Ascending aorta (tissue), 2 donors: ENCODE measurements at regions not wholly inside any gene's neighbourhood (a gene's known extent, or its start where the extent isn't known, plus 50 kb on each side); places are given as distances from the start of the nearest gene placed in this dataset.

Source experiments
- DNase-seq, 2 donors: peaks; one replicate each; pipeline ENCODE4 v3.0.0-alpha.2; 2019; ENCODE audit warnings: low spot score in 2 of 2
- H3K27ac ChIP-seq, 2 donors: fragments of 200-600 bp; sonication (generic); one replicate each; pipeline ENCODE4 v1.5.1; 2016 to 2017; ENCODE audit warnings: mild to moderate bottlenecking in 1 of 2
- H3K27me3 ChIP-seq: fragments of 200-600 bp; sonication (generic); one replicate; pipeline ENCODE4 v1.5.1; 2017
- H3K36me3 ChIP-seq, 2 donors: fragments of 200-600 bp; sonication (generic); one replicate each; pipeline ENCODE4 v1.5.1; 2016
- H3K4me1 ChIP-seq, 2 donors: fragments of 200-600 bp; sonication (generic); one replicate each; pipeline ENCODE4 v1.5.1; 2016 to 2017; ENCODE audit warnings: mild to moderate bottlenecking in 1 of 2
- H3K4me3 ChIP-seq, 2 donors: fragments of 200-600 bp; sonication (generic); one replicate each; pipeline ENCODE4 v1.5.1; 2016 to 2017; ENCODE audit warnings: mild to moderate bottlenecking in 1 of 2
- H3K9me3 ChIP-seq, 2 donors: fragments of 200-600 bp; sonication (generic); one replicate each; pipeline ENCODE4 v1.5.1; 2016
- intact Hi-C: fragments of 100-400 bp; cut with DNase I; formaldehyde crosslinking; loops from one replicate; pipeline ENCODE4 v1.15.1; 2023
- TF ChIP-seq, protein P1 (sequence below), 3 experiments: fragments of 200-600 bp in 2 of 3; fragments of 450-650 bp in 1 of 3; sonication (generic) in 2 of 3; IDR thresholded peaks; one replicate each; pipeline ENCODE4 v1.5.1; 2016 to 2019; ENCODE audit warnings: antibody characterized with exemption in 3 of 3, mild to moderate bottlenecking in 1 of 3, moderate library complexity in 1 of 3

- no peak for DNase-seq
- intact Hi-C loops, result no loop called here
- Histone ChIP-seq H3K4me3 (no peak overlapping the region), H3K27me3 (no peaks in the 10 kb centered on the region), H3K27ac (no peak overlapping the region), H3K9me3 (no peaks in the 10 kb centered on the region), H3K36me3 (no peaks in the 10 kb centered on the region), H3K4me1 (no peaks in the 10 kb centered on the region)
- TF ChIP-seq, protein P1, sequence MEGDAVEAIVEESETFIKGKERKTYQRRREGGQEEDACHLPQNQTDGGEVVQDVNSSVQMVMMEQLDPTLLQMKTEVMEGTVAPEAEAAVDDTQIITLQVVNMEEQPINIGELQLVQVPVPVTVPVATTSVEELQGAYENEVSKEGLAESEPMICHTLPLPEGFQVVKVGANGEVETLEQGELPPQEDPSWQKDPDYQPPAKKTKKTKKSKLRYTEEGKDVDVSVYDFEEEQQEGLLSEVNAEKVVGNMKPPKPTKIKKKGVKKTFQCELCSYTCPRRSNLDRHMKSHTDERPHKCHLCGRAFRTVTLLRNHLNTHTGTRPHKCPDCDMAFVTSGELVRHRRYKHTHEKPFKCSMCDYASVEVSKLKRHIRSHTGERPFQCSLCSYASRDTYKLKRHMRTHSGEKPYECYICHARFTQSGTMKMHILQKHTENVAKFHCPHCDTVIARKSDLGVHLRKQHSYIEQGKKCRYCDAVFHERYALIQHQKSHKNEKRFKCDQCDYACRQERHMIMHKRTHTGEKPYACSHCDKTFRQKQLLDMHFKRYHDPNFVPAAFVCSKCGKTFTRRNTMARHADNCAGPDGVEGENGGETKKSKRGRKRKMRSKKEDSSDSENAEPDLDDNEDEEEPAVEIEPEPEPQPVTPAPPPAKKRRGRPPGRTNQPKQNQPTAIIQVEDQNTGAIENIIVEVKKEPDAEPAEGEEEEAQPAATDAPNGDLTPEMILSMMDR (IDR thresholded peaks at IDR 0.05), result no peak
Measured at GRCh38 chr10:118841881-118842605, 87.3 kb upstream of the CACUL1 start.

GRCh38 chr10:118842843-118843624, 88.3 kb upstream of the CACUL1 start:
- H3K36me3 ChIP-seq, result no peaks in the 10 kb centered on the region
- H3K27me3 ChIP-seq, result no peaks in the 10 kb centered on the region
- no peaks in the 10 kb centered on the region for H3K4me1 ChIP-seq
- TF ChIP-seq, protein P1 (IDR thresholded peaks at IDR 0.05), result no peak
- H3K9me3 ChIP-seq, result no peaks in the 10 kb centered on the region
- intact Hi-C loops, result no loop called here
- no peak overlapping the region for H3K4me3 ChIP-seq
- no peak for DNase-seq
- no peak overlapping the region for H3K27ac ChIP-seq

DNA sequence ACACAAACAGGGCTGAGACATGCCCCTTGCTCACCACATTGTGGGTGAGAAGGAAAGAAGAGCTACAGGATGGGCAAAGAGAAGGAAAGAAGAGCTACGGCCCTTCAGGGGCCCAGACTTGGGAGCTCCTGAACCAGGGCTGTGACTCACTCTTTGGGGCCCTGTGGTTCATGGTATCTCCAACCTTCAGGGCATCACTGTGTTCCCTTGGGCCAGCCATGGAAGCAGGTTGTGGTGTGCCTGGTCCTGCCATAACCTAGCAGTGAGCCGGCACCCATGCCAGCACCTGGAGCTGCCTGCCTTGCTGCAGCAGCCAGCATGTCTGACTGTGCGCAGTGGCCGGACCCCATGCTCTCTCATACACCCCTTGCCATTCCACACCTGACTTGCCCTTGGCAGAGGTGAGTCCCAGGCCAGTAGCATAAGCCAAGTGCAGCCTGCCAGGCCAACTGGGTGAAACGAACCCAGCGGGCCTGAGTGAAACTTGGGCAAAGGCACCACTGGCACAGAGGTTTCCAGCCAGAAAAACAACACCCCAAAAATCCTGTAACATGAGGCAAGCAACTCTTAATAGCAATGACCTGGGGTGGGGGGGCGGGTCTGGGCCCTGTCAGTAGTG, 89.0 kb upstream of the CACUL1 start:
- H3K27me3 ChIP-seq, result no peaks in the 10 kb centered on the region
- H3K4me3 ChIP-seq, result no peak overlapping the region
- no peaks in the 10 kb centered on the region for H3K9me3 ChIP-seq
- TF ChIP-seq, protein P1 (IDR thresholded peaks at IDR 0.05), result no peak
- no peak for DNase-seq
- H3K27ac ChIP-seq, result no peak overlapping the region
- H3K4me1 ChIP-seq, result no peaks in the 10 kb centered on the region
- no peaks in the 10 kb centered on the region for H3K36me3 ChIP-seq
- intact Hi-C loops, result no loop called here

GRCh38 chr10:118844731-118845521, 90.2 kb upstream of the CACUL1 start:
- Histone ChIP-seq H3K4me3 (no peak overlapping the region), H3K27me3 (no peaks in the 10 kb centered on the region), H3K9me3 (no peaks in the 10 kb centered on the region), H3K36me3 (no peaks in the 10 kb centered on the region), H3K27ac (no peak overlapping the region), H3K4me1 (no peaks in the 10 kb centered on the region)
- TF ChIP-seq, protein P1 (IDR thresholded peaks at IDR 0.05), result no peak
- intact Hi-C loops, result no loop called here
- no peak for DNase-seq

GRCh38 chr10:118845776-118846175, 91.0 kb upstream of the CACUL1 start:
- H3K27ac ChIP-seq, result no peak overlapping the region
- H3K36me3 ChIP-seq, result no peaks in the 10 kb centered on the region
- H3K4me1 ChIP-seq, result no peaks in the 10 kb centered on the region
- TF ChIP-seq, protein P1 (IDR thresholded peaks at IDR 0.05), result no peak
- H3K27me3 ChIP-seq, result no peaks in the 10 kb centered on the region
- H3K4me3 ChIP-seq, result no peak overlapping the region
- H3K9me3 ChIP-seq, result no peaks in the 10 kb centered on the region
- no peak for DNase-seq
- intact Hi-C loops, result no loop called here
